Tibial nerve (tissue), 4 donors: ENCODE measurements at regions not wholly inside any gene's neighbourhood (a gene's known extent, or its start where the extent isn't known, plus 50 kb on each side); places are given as distances from the start of the nearest gene placed in this dataset.

Experiments
- CTCF ChIP-seq, 5 experiments: fragments of 200-600 bp in 3 of 5; fragments of 450-650 bp in 2 of 5; sonication (generic) in 3 of 5; IDR thresholded peaks; one replicate each; pipeline ENCODE4 v1.5.1; 2016 to 2019; ENCODE audit warnings: antibody characterized with exemption in 5 of 5, mild to moderate bottlenecking in 3 of 5, moderate library complexity in 2 of 5
- EP300 ChIP-seq, 2 donors: sonication (generic); formaldehyde crosslinking; IDR thresholded peaks; one replicate each; pipeline ENCODE4 v1.6.1; 2017; ENCODE audit warnings: antibody characterized with exemption in 2 of 2, mild to moderate bottlenecking in 1 of 2
- POLR2A ChIP-seq, 2 donors: fragments of 450-650 bp; IDR thresholded peaks; one replicate each; pipeline ENCODE4 v1.6.1; 2017; ENCODE audit warnings: antibody characterized with exemption in 2 of 2, mild to moderate bottlenecking in 2 of 2, moderate library complexity in 2 of 2

GRCh38 chrX:94524867-94525266, 850.9 kb downstream of the FAM133A start:
- TF ChIP-seq CTCF (IDR thresholded peaks at IDR 0.05) (no peak), POLR2A (IDR thresholded peaks at IDR 0.05) (no peak), EP300 (IDR thresholded peaks at IDR 0.05) (no peak)
